GM23338 (cell line): ENCODE measurements at regions not wholly inside any gene's neighbourhood (a gene's known extent, or its start where the extent isn't known, plus 50 kb on each side); places are given as distances from the start of the nearest gene placed in this dataset.

Experiments used
- CREB1 ChIP-seq: fragments of 250-450 bp; sonication (Bioruptor Pico); IDR thresholded peaks from 2 replicates; pipeline ENCODE4 v1.5.0; 2020; ENCODE audit warnings: low read depth, mild to moderate bottlenecking, moderate library complexity
- ETS1 ChIP-seq: IDR thresholded peaks from 2 replicates; pipeline ENCODE4 v1.6.1; 2016; ENCODE audit warnings: antibody characterized with exemption
- EZH2 ChIP-seq: fragments of 200-600 bp; sonication (generic); IDR thresholded peaks from one replicate; pipeline ENCODE4 v1.8.0; 2017; ENCODE audit warnings: antibody characterized with exemption, mild to moderate bottlenecking, low read depth; ENCODE audit not compliant: unreplicated experiment
- REST ChIP-seq: IDR thresholded peaks from one replicate; pipeline ENCODE4 v1.6.1; 2018; ENCODE audit warnings: antibody characterized with exemption; ENCODE audit not compliant: unreplicated experiment
- ZNF114 ChIP-seq: fragments of 250-450 bp; sonication (Bioruptor Pico); IDR thresholded peaks from 2 replicates; pipeline ENCODE4 v1.5.0; 2020; ENCODE audit warnings: mild to moderate bottlenecking, moderate library complexity
- ZNF331 ChIP-seq: fragments of 250-450 bp; sonication (Bioruptor Pico); IDR thresholded peaks from 2 replicates; pipeline ENCODE4 v1.5.0; 2020; ENCODE audit warnings: low read depth, mild to moderate bottlenecking, moderate library complexity
- ZNF462 ChIP-seq: fragments of 250-450 bp; sonication (Bioruptor Pico); IDR thresholded peaks from 2 replicates; pipeline ENCODE4 v1.5.0; 2020; ENCODE audit warnings: mild to moderate bottlenecking, moderate library complexity

GRCh38 chr5:156253130-156253529 is 73.8 kb upstream of the SGCD start (continued):
- TF ChIP-seq ZNF462 (CRISPR knock-in tag) (no peak), ETS1 (no peak), ZNF331 (no peak), ZNF114 (CRISPR knock-in tag) (no peak), REST (no peak), CREB1 (CRISPR knock-in tag) (no peak), EZH2 (no peak)
